ENCODE measurements at regions not wholly inside any gene's neighbourhood (a gene's known extent, or its start where the extent isn't known, plus 50 kb on each side); places are given as distances from the start of the nearest gene placed in this dataset.

DNA sequence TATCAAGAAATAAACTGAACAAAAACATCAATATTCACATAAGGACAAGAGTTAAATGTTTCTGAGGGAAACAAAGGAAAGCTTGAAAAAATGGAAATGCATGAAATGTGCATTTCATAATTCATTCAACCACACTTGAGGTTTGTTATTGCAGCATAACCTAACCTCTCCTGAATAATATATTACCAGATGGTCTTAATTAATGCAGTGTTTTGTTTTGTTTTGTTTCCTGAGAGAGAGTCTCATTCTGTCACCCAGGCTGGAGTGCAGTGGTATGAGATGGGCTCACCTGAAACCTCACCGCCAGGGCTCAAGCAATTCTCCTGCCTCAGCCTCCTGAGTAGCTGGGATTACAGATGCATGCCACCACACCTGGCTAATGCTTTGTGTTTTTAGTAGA, 139.9 kb upstream of the PIEZO2 start:
- intact Hi-C loops (cut with DNase I) = no loop called here
- WGBS, 2 donors = 100% methylated on average over 1 of the region's 1 CpG
- no peaks in the 10 kb centered on the region for H3K9me3 ChIP-seq

DNA sequence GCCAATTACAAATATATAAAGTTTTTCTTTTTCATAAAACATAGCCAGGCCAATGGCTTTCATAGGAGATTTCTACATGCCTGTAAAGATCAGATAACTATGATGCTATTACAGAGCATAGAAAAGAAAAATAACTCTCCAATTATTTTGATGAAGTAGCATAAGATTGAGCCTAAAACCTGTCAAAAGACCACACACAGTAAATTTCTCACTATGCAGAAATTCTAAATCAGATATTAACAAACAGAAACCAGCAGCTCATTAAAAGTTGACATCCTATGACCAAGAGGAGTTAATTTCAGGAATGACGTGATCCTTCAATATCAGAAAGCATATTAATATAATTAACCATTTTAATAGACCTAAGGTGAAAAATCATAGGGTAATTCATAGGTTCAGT, 139.0 kb upstream of the PIEZO2 start:
- Histone ChIP-seq H3K9me3 (no peaks in the 10 kb centered on the region), H3K4me3 (no peak overlapping the region), H3K27ac (no peak overlapping the region), H3K27me3 (no peaks in the 10 kb centered on the region), H3K36me3 (no peaks in the 10 kb centered on the region), H3K4me1 (no peaks in the 10 kb centered on the region)
- no peak for ATAC-seq
- 89 to 97% methylated on average over 1 of the region's 1 CpG for WGBS, 2 donors
- intact Hi-C loops (cut with DNase I) = no loop called here
- DNase-seq = no peak
- TF ChIP-seq, protein P1, sequence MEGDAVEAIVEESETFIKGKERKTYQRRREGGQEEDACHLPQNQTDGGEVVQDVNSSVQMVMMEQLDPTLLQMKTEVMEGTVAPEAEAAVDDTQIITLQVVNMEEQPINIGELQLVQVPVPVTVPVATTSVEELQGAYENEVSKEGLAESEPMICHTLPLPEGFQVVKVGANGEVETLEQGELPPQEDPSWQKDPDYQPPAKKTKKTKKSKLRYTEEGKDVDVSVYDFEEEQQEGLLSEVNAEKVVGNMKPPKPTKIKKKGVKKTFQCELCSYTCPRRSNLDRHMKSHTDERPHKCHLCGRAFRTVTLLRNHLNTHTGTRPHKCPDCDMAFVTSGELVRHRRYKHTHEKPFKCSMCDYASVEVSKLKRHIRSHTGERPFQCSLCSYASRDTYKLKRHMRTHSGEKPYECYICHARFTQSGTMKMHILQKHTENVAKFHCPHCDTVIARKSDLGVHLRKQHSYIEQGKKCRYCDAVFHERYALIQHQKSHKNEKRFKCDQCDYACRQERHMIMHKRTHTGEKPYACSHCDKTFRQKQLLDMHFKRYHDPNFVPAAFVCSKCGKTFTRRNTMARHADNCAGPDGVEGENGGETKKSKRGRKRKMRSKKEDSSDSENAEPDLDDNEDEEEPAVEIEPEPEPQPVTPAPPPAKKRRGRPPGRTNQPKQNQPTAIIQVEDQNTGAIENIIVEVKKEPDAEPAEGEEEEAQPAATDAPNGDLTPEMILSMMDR (IDR thresholded peaks at IDR 0.05) = no peak

More for the DNA sequence above, 139.9 kb upstream of the PIEZO2 start:
- Histone ChIP-seq H3K27me3 (no peaks in the 10 kb centered on the region), H3K27ac (no peak overlapping the region), H3K36me3 (no peaks in the 10 kb centered on the region), H3K4me1 (no peaks in the 10 kb centered on the region), H3K4me3 (no peak overlapping the region)
- TF ChIP-seq, protein P1 (IDR thresholded peaks at IDR 0.05) = no peak
- no peak for DNase-seq
- no peak for ATAC-seq

DNA sequence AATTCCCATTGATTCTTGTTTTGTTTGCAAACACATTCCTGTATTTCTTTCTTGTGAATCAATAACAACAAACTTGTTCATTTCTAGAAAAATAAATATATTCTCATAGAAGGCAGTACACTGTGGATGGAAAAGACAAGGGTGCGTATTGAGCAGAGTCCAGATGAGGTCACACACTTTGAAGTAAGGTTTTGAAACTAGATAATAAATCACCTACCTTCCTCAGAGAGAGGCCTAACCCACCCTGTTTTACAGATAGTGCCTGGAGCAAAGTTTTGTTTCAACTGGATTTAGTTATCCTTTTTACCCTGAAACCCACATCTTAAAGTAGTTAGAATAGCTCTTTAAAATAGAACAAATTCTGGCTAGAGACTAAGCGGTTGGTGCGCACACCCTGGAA, 137.1 kb upstream of the PIEZO2 start:
- WGBS, 2 donors = 98% methylated on average over 3 of the region's 3 CpGs
- Histone ChIP-seq H3K27ac (no peak overlapping the region), H3K27me3 (no peaks in the 10 kb centered on the region), H3K36me3 (no peaks in the 10 kb centered on the region), H3K4me1 (no peaks in the 10 kb centered on the region), H3K9me3 (no peaks in the 10 kb centered on the region), H3K4me3 (no peak overlapping the region)
- intact Hi-C loops (cut with DNase I) = no loop called here
- DNase-seq = no peak
- TF ChIP-seq, protein P1 (IDR thresholded peaks at IDR 0.05) = no peak
- ATAC-seq = no peak

DNA sequence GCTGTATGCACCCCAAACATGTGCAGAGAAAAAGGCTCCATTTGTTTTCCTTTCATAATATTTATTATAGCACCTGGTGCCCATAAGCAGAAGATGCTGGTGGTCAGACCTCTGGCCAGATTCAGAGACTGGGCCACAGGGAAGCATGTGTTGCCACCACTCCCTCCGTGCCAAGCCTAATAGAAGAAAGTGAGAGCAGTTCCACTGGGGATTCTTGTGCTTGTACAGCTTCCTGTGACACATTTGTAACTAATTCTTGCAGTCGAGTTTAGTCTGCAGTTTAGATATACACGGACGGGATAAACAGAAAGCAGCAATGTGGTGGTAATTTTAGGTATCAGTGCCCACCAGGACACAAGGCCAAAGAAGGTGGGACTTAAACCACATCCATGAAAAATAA, 135.4 kb upstream of the PIEZO2 start:
- Histone ChIP-seq H3K4me1 (no peaks in the 10 kb centered on the region), H3K27me3 (no peaks in the 10 kb centered on the region), H3K27ac (no peak overlapping the region), H3K9me3 (peaks cover 0 to 3% (median 0%) of the 10 kb centered on the region in 11 donors), H3K36me3 (no peaks in the 10 kb centered on the region), H3K4me3 (no peak overlapping the region)
- TF ChIP-seq, protein P1 (IDR thresholded peaks at IDR 0.05) = no peak
- ATAC-seq (no peak), DNase-seq (no peak)
- intact Hi-C loops (cut with DNase I) = no loop called here
- 45 to 55% methylated on average over 4 of the region's 4 CpGs for WGBS, 2 donors

DNA sequence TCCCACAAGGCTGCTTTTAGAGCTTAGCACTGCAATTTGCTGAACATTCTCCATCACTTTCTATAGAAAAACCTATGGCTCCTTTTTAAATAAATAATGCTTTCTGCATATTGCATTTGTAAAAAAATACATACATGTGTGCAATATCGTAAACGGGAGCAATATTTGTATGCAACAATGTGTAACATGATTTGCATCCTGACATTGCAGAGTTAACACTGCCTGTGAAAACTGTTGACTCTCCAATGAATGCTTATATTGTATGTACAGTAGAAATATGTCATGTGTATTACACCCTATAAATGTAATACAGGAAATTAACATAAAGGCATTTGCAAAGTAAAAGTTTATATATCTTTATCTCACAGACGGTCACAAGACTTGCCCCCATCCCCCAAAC, 135.0 kb upstream of the PIEZO2 start:
- TF ChIP-seq, protein P1 (IDR thresholded peaks at IDR 0.05) = no peak
- 86 to 87% methylated on average over 3 of the region's 3 CpGs for WGBS, 2 donors

More for the DNA sequence above, 135.0 kb upstream of the PIEZO2 start:
- no peak overlapping the region for H3K4me3 ChIP-seq
- DNase-seq (no peak), ATAC-seq (no peak)
- no peaks in the 10 kb centered on the region for H3K4me1 ChIP-seq
- no peaks in the 10 kb centered on the region for H3K36me3 ChIP-seq
- intact Hi-C loops (cut with DNase I) = no loop called here
- H3K27me3 ChIP-seq = no peaks in the 10 kb centered on the region
- no peak overlapping the region for H3K27ac ChIP-seq
- H3K9me3 ChIP-seq = peaks cover 0 to 6% (median 0%) of the 10 kb centered on the region in 11 donors

Data from heart right ventricle (tissue), 16 donors.